ENCODE measurements at regions not wholly inside any gene's neighbourhood (a gene's known extent, or its start where the extent isn't known, plus 50 kb on each side); places are given as distances from the start of the nearest gene placed in this dataset.

- DNase-seq (ENCODE audit: low spot score) (no peak), ATAC-seq (no peak)
- H3K9me3 Mint-ChIP-seq: peaks cover 15% of the 10 kb centered on the region
- TF ChIP-seq NANOG (IDR thresholded peaks at IDR 0.05; ENCODE audit: borderline replicate concordance) (no peak), REST (IDR thresholded peaks at IDR 0.05; ENCODE audit: unreplicated experiment) (no peak), ZNF462 (CRISPR knock-in tag; IDR thresholded peaks at IDR 0.05) (no peak)
- Histone ChIP-seq H3K27me3 (ENCODE audit: insufficient read depth) (no peaks in the 10 kb centered on the region), H3K9me2 (ENCODE audit: insufficient read depth) (no peaks in the 10 kb centered on the region), H3K79me2 (replicated peaks; ENCODE audit: insufficient read depth) (no peaks in the 10 kb centered on the region), H4K20me1 (replicated peaks; ENCODE audit: insufficient read depth) (no peaks in the 10 kb centered on the region), H3F3A (replicated peaks; ENCODE audit: low read depth) (no peaks in the 10 kb centered on the region), H3K4me3 (no peak overlapping the region), H2AFZ (no peak overlapping the region), H3K27ac (ENCODE audit: low read depth) (no peak overlapping the region), H3K4me1 (ENCODE audit: insufficient read depth) (peaks cover 18% of the 10 kb centered on the region), H3K36me3 (ENCODE audit: insufficient read depth) (no peaks in the 10 kb centered on the region), H3K4me2 (no peak overlapping the region)
- peaks cover 10% of the 10 kb centered on the region for H3K36me3 Mint-ChIP-seq (ENCODE audit: low read depth)
- peaks cover 12% of the 10 kb centered on the region for H3K27me3 Mint-ChIP-seq (ENCODE audit: insufficient read depth, low read depth, poor library complexity)
- peaks cover 42% of the 10 kb centered on the region for H3K4me1 Mint-ChIP-seq
- H3K27ac Mint-ChIP-seq: no peak overlapping the region
- no peak overlapping the region for H3K4me3 Mint-ChIP-seq
These were observed 78.1 kb upstream of the BRD7 start for GRCh38 chr16:50446861-50447260.

Data from GM23338 (cell line).